Activated CD4-positive, alpha-beta T cell treated with anti-CD3 and anti-CD28 coated beads, Interleukin-2, amount 50 U/mL, for 16 hours (primary cell): ENCODE measurements at regions not wholly inside any gene's neighbourhood (a gene's known extent, or its start where the extent isn't known, plus 50 kb on each side); places are given as distances from the start of the nearest gene placed in this dataset.
"Not testable (repeated sequence)": the region's sequence is repeated elsewhere in the genome, so short reads cannot be mapped to it uniquely, and the experiment has no call there.

ENCODE experiments used
- DNase-seq: peaks from one replicate; pipeline ENCODE4 v3.0.0-alpha.2; 2020

- not testable (repeated sequence) for DNase-seq
These were observed 94.3 kb downstream of the MRM1 start for GRCh38 chr17:36695710-36696109.

DNA sequence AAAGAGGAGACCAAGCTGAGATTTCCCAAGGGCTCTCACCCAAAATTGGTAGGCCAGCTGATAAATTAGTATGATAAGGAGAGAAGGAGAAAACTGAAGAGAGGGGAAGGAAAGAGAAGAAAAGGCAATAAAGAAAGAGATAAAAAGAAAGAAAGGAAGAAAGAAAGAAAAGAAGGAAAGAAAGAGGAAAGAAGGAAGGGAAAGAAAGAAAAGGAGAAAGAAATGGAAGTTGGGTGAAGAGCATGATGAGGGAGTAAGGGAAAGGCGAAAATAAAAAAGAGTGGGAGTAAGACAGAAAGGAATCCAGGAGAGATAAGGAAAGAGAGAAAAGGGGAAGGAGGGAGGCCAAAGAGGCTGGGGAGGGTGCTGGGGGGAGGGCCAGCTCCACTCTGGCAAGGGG, 95.4 kb downstream of the MRM1 start:
- DNase-seq: no peak

DNA sequence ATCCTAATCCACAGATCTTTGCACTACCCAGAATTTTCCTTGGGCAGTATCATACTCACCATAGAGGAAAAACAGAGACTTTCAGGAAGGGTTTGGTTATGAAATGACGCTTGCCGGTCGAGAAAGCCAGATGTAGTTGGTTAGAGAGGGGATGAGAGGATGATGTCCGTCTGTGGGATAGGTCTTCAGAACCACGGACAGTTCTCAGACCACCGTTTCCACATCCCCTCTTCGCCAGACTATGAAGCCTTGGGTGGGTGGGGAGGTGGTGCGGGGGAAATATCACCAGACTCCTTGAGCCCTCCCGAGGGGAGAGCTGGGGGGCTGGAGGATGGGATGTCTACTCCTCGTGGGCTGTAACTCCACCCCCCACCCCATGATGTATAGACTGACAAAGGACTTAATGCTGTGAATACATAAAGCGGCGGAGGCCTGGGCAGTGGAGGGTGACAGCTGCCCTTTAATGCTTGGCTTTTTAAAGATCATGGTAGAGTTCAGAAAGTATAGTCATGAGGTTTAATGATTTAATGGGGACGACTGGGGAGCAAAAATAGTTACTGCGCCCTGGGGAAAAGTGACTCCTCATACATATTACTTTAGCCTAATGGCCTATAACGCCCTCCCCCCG, 96.6 kb downstream of the MRM1 start:
- no peak for DNase-seq

GRCh38 chr17:36701429-36702099, 100.2 kb downstream of the MRM1 start:
- DNase-seq: no peak

DNA sequence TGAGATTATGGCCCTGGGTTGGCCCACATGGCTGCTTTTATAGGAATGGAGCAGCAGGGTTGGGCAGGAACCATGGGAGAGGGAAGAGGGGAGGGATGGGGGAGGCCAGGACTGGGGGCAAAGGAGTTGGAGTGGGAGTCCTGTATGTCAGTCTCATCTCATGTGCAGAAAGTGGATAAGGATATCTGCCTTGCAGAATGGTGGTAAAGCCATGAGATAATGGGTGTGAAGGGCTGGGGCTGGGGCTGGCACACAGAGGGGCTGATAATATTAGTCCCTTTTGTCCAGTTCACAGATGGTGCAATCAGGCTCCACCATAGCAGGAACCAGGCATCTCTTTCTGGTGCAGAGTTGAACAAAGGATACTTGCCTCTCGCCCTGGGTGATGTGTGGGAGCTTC, 101.3 kb downstream of the MRM1 start:
- DNase-seq: no peak

DNA sequence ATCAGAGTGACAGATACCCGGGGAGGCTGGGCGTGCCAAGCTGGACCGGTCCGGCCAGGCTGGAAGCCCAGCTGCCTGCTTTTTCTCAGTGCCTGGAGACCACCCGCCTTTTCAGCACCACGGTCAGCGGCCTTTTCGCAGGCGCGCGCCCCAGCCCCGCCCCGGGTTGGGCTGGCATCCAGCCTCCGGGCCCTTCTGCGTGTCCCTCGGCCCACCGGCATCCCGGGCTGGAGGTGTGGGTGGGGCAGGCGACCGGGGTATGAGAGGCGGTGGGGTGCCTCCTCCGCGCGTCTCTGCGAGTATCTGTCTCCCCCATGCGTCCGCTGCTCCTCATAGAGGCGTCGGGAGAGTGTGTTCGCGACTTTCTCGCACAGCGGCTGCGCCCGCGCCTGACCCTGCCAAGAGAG, 102.5 kb downstream of the MRM1 start:
- peak; percentile 32 for DNase-seq

- DNase-seq: no peak
These were observed 104.0 kb downstream of the MRM1 start for GRCh38 chr17:36705283-36705795.

GRCh38 chr17:36705874-36706731, 104.7 kb downstream of the MRM1 start:
- DNase-seq: peak; percentile 61

- DNase-seq: no peak
These were observed 106.5 kb downstream of the MRM1 start for GRCh38 chr17:36707904-36708303.

GRCh38 chr17:36714789-36715188, 113.4 kb downstream of the MRM1 start:
- DNase-seq: no peak

- no peak for DNase-seq
These were observed 114.6 kb downstream of the MRM1 start for GRCh38 chr17:36715951-36716350.

DNA sequence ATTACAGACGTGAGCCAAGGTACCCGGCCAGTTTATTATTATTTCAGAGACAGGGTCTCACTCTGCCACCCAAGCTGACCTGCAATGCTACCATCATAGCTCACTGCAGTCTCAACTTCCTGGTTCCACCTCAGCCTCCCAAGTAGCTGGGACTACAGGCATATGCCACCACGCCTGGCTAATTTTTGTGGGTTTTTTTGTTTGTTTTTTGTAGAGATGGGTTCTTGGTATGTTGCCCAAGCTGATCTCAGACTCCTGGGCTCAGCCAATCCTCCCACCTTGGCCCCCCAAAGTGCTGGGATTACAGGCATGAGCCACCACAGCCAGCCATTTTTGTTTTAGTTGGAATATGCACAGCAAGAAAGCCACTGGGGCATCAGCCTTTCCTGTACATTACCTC, 115.7 kb downstream of the MRM1 start:
- no peak for DNase-seq

DNA sequence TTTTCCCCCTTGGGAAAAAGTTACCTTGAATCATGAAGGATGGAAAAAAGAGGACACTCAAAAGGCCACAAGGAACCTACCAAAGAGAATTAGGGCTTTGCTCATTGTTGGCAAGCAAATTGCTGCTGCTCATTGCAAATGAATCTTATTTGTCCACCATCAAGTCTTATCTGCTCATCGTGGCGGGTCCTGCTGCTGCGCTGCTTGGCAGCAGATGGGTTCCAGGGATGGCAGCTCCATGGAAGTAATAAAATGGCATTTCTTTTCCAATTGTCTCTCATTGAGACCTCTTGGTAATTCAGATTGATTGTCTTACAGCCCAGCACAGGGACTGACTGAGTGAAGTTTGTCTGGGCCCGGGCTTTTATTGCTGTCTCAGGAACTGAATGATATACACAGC, 118.7 kb downstream of the MRM1 start:
- DNase-seq: no peak

GRCh38 chr17:36721560-36722120, 120.3 kb downstream of the MRM1 start:
- peak; percentile 62 for DNase-seq

GRCh38 chr17:36722121-36722902, 120.9 kb downstream of the MRM1 start:
- DNase-seq: peak; percentile 84

- no peak for DNase-seq
These were observed 121.5 kb downstream of the MRM1 start for GRCh38 chr17:36722903-36723263.

DNA sequence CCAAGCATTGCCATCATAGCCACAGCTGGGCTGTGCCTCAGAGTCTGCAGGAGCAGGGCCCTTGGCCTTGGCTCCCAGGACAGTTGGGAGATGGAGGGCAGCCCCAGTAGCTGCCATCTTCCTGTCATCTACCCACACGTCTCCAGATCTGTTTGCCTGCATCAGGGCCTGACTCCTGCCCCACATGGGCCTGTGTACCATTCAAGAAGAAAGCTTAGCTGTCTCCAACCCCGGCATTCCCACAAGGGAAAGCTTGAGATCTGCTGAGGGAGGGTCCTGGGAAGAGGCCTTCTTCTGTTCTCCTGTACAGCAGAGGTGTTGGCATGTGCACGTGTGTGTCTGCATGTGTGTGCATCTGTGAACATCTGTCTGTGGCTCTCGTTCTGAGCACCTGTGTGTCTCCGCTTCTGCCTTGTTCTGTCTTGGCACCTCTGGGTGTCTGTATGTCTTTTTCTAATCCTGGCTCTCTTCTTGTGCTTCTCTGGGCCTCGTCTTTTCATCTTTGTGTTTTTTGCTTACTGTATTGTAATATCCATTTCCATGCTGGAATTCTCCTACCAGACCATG, 122.2 kb downstream of the MRM1 start:
- no peak for DNase-seq

DNA sequence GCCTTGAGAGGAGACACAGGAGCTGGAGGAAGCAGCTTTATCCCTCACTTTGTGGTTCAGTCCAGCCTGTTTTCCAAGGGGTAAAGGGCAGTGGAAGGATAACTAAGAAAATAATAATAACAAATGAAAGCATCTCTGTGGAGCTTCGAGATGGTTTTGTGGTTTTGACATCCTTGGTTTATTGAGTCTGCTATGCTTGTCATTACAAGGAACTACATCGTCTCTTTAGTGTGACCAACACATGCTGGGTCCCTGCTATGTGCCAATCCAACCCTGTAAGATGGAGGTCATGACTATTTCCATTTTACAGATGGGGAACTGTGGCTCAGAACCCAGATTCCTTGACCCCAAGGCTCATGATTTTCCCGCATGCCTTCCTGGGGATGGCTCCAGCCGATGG, 124.8 kb downstream of the MRM1 start:
- peak; percentile 6 for DNase-seq

DNA sequence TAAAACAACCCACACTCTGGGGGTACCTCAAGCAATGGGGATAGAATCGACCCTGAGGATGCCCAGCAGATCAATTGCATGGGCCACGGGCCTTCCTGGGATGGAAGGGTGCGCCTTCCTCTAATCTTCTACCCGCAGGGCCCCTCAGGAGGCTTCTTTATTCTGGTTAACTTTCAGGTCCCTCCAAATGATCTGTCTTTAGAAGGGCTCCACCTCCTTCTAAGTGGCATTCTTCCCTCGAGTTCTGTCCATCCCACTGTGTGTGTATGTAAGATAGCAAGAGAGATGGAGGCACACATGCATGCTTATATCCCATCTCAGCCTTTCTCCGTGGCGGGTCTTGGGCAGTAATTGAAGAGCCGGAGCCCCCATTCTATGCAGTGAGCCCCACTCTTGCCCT, 125.7 kb downstream of the MRM1 start:
- DNase-seq: no peak

DNA sequence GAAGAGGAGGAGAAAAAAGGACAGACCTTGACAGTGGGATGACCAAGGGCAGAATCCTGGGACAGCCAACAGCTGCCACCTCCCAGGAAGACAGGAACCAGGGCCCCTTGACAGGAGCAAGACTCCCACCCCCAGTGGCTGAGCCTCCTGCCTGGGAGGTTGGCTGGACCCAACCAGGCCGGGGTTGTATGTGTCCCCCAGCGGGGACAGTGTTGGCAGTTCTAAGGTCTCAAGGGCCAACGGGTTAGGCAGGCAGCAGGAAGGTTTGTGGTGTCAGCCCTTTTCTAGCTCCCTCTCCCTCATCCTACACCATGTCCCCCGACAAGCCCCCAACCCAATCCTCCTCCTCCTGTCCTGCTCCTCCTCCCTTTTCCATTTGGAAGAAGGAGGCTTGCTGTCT, 126.2 kb downstream of the MRM1 start:
- DNase-seq: no peak

DNA sequence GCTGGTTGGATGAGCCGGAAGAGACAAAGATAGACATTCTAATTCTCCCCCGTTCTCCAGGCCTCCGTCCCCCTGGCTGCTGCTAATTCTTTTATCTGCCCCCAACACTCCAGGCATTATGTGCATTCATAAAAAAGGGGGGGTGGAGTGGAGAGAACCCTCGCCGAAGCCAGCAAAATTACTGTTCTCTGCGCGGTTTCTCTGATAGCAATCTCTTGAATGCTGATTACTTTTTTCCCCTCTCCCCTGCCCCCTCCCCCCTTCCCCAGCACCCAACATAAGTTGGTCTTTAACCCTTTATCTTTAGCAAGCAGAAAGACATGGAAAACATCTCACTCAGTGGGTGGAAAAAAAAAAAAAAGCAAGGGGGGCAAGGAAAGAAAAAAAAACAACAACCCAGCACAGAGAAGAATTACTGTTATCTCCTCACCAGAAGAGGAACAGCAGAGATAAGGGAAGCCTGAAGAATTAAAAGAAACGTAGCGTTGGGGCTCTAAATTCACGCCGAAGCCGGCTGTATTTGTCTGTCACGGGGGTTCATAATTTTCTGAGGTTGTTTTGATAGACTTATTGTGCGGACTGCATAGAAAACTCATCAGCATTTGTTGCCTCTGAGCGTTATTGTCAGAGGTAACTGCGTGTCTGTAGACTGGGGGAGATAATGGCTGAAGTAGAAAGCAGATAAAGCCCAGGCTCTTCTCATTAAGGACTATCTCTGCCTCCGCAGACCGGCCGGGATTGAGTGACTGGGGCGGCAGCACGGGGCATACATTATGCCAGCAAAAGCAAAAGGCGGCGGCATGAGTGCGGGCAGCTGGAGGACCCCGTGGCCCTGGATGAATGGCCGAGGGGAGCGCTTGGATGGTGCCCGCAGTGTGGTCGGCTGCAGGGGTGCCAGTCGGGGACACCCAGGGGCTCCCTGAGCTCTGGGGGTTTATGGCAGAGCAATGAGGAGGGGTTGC, 126.9 kb downstream of the MRM1 start:
- DNase-seq: peak; percentile 29
